GM23338 (cell line): ENCODE measurements at regions not wholly inside any gene's neighbourhood (a gene's known extent, or its start where the extent isn't known, plus 50 kb on each side); places are given as distances from the start of the nearest gene placed in this dataset.

Experiments used
- ATAC-seq: fragments of 200-7000 bp; cut with Tn5 transposase; 3 replicates; pipeline ENCODE4 v1.9.1; 2020
- DNase-seq: peaks from one replicate; pipeline ENCODE4 v3.0.0-alpha.2; 2015; ENCODE audit warnings: low spot score
- H2AFZ ChIP-seq: fragments of 200-600 bp; sonication (generic); 2 replicates; pipeline ENCODE4 v1.8.0; 2016; ENCODE audit warnings: antibody characterized with exemption, mild to moderate bottlenecking, moderate library complexity
- H3F3A ChIP-seq: fragments of 200-600 bp; sonication (generic); replicated peaks from 2 replicates; pipeline ENCODE4 v1.8.0; 2017; ENCODE audit warnings: antibody characterized with exemption, mixed run types, low read depth
- H3K27ac ChIP-seq: fragments of 200-600 bp; sonication (generic); 2 replicates; pipeline ENCODE4 v1.6.1; 2016; ENCODE audit warnings: low read depth
- H3K27me3 ChIP-seq: fragments of 200-600 bp; sonication (generic); 2 replicates; pipeline ENCODE4 v1.8.0; 2016; ENCODE audit warnings: mild to moderate bottlenecking, mixed run types, moderate library complexity; ENCODE audit not compliant: insufficient read depth
- H3K36me3 ChIP-seq: fragments of 200-600 bp; sonication (generic); 2 replicates; pipeline ENCODE4 v1.8.0; 2016; ENCODE audit warnings: mild to moderate bottlenecking; ENCODE audit not compliant: insufficient read depth
- H3K4me1 ChIP-seq: fragments of 200-600 bp; sonication (generic); 2 replicates; pipeline ENCODE4 v1.8.0; 2016; ENCODE audit warnings: mild to moderate bottlenecking, moderate library complexity; ENCODE audit not compliant: insufficient read depth
- H3K4me2 ChIP-seq: fragments of 200-600 bp; sonication (generic); 2 replicates; pipeline ENCODE4 v1.7.1; 2017; ENCODE audit warnings: mixed run types
- H3K4me3 ChIP-seq: fragments of 200-600 bp; sonication (generic); 2 replicates; pipeline ENCODE4 v1.6.1; 2016; ENCODE audit warnings: mixed run types
- H3K79me2 ChIP-seq: fragments of 200-600 bp; sonication (generic); replicated peaks from 2 replicates; pipeline ENCODE4 v1.8.0; 2017; ENCODE audit warnings: mild to moderate bottlenecking; ENCODE audit not compliant: insufficient read depth
- H3K9me2 ChIP-seq: fragments of 200-600 bp; sonication (generic); 2 replicates; pipeline ENCODE4 v1.8.0; 2017; ENCODE audit not compliant: insufficient read depth
- H4K20me1 ChIP-seq: fragments of 200-600 bp; sonication (generic); replicated peaks from 2 replicates; pipeline ENCODE4 v1.8.0; 2017; ENCODE audit warnings: mild to moderate bottlenecking; ENCODE audit not compliant: insufficient read depth
- H3K27ac Mint-ChIP-seq: 2 replicates; pipeline ENCODE4 v1.8.0; 2020; ENCODE audit warnings: inconsistent platforms, mild to moderate bottlenecking, moderate library complexity, mixed read lengths
- H3K27me3 Mint-ChIP-seq: 3 replicates; pipeline ENCODE4 v1.8.0; 2022; ENCODE audit warnings: low read depth, mild to moderate bottlenecking, moderate library complexity, mixed read lengths, inconsistent platforms; ENCODE audit not compliant: insufficient read depth, poor library complexity
- H3K36me3 Mint-ChIP-seq: 3 replicates; pipeline ENCODE4 v1.8.0; 2021; ENCODE audit warnings: low read depth, mild to moderate bottlenecking, inconsistent platforms, moderate library complexity, mixed read lengths
- H3K4me1 Mint-ChIP-seq: 3 replicates; pipeline ENCODE4 v1.8.0; 2020; ENCODE audit warnings: mild to moderate bottlenecking, inconsistent platforms, mixed read lengths
- H3K4me3 Mint-ChIP-seq: 3 replicates; pipeline ENCODE4 v1.8.0; 2021; ENCODE audit warnings: moderate library complexity, mild to moderate bottlenecking, inconsistent platforms, mixed read lengths
- H3K9me3 Mint-ChIP-seq: 3 replicates; pipeline ENCODE4 v1.8.0; 2020; ENCODE audit warnings: moderate library complexity, mild to moderate bottlenecking, inconsistent platforms, mixed read lengths
- CTCF ChIP-seq, 2 experiments: fragments of 200-600 bp in 1 of 2; sonication (generic) in 1 of 2; conservative IDR thresholded peaks; 2 replicates each; pipeline versions ENCODE4 v1.5.1 to v1.6.1; 2016 to 2017; ENCODE audit warnings: antibody characterized with exemption in 2 of 2, low read depth in 2 of 2, mild to moderate bottlenecking in 2 of 2, moderate library complexity in 1 of 2
- EZH2phosphoT487 ChIP-seq: fragments of 200-600 bp; sonication (generic); IDR thresholded peaks from one replicate; pipeline ENCODE4 v1.8.1; 2018; ENCODE audit warnings: antibody characterized with exemption; ENCODE audit not compliant: unreplicated experiment
- JUNB ChIP-seq: IDR thresholded peaks from one replicate; pipeline ENCODE4 v1.6.1; 2016; ENCODE audit warnings: antibody characterized with exemption; ENCODE audit not compliant: unreplicated experiment
- POLR2AphosphoS5 ChIP-seq: IDR thresholded peaks from 2 replicates; pipeline ENCODE4 v1.6.1; 2016; ENCODE audit warnings: antibody characterized with exemption, low read depth
- REST ChIP-seq: IDR thresholded peaks from one replicate; pipeline ENCODE4 v1.6.1; 2018; ENCODE audit warnings: antibody characterized with exemption; ENCODE audit not compliant: unreplicated experiment
- STAT1 ChIP-seq: IDR thresholded peaks from one replicate; pipeline ENCODE4 v1.6.1; 2016; ENCODE audit warnings: antibody characterized with exemption; ENCODE audit not compliant: unreplicated experiment
- ZNF114 ChIP-seq: fragments of 250-450 bp; sonication (Bioruptor Pico); IDR thresholded peaks from 2 replicates; pipeline ENCODE4 v1.5.0; 2020; ENCODE audit warnings: mild to moderate bottlenecking, moderate library complexity
- ZNF331 ChIP-seq: fragments of 250-450 bp; sonication (Bioruptor Pico); IDR thresholded peaks from 2 replicates; pipeline ENCODE4 v1.5.0; 2020; ENCODE audit warnings: low read depth, mild to moderate bottlenecking, moderate library complexity

DNA sequence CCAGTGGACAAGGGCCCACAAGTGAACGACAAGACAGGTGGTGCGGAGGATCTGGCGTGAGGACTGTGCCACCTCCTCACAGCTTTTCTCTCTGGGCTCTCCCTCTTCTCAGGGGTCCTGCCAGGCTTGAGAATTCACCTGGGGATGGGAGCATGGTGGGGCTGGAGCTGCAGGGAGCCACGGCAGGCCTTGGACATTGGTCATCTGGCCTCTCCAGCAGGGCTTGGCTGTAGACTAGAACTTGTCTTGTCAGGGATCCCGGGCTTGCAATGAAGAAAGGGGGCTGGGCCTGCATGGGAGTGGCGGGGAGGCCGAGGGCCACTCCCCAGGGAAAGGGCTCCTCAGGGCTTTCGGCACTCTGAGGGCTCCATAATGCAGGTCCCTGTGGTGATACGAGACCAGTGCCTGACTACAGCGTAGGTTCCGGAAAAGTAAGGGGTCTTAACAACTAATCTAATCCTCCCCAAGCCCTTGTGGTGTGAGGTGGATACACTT, 126.7 kb downstream of the MACROH2A1 start (continued):
- TF ChIP-seq JUNB, result no peak
- no peak for TF ChIP-seq ZNF331
- no peak for TF ChIP-seq STAT1
- no peak for TF ChIP-seq POLR2AphosphoS5
- TF ChIP-seq ZNF114 (CRISPR knock-in tag), result no peak
- TF ChIP-seq REST, result no peak
- no peak for TF ChIP-seq EZH2phosphoT487

DNA sequence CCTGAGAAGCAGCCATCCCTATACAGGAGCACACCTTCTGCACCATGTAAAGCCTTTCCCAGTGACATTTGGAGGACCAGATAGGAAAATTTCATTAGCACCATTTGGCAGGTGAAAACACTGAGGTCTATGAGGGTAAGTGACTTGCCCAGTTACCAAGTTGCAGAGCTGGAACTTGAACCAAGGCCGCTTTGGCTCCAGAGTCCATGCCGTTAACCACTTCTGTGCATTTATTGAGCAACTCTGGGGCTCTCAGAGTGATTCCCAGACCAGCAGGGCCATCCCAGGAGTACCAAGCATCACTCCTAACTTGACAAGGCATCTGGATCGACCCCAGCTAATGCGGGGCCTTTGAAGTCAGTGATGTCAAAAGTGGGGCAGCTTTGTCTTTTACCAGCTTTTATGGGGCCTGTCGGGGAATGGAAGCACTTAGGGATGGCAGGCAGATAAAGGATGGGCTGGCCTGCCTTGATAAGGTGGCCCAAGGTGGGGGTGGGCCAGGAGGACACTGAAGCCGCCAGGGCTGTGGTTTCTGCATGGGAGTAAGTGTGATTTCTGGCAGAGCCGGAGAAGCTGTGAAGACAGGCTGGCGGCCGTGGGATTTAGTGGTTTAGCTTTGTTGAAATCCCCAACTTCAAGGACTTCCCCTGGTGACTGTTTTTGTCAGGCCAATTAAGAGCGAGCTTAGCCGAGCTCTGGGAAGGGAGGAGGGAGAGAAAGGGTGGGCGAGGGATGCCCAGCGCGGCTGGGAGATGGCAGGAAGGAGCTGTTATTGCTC, 127.3 kb downstream of the MACROH2A1 start:
- Histone ChIP-seq H3F3A (no peaks in the 10 kb centered on the region), H3K27ac (no peak overlapping the region), H3K27me3 (no peaks in the 10 kb centered on the region), H3K36me3 (no peaks in the 10 kb centered on the region), H4K20me1 (no peaks in the 10 kb centered on the region), H3K9me2 (no peaks in the 10 kb centered on the region), H3K4me3 (no peak overlapping the region), H3K4me1 (no peaks in the 10 kb centered on the region), H2AFZ (0 out of 2 replicates have a peak overlapping the region, but pooled peaks have one; percentile 43), H3K79me2 (no peaks in the 10 kb centered on the region), H3K4me2 (no peak overlapping the region)
- H3K4me3 Mint-ChIP-seq, result no peak overlapping the region
- no peaks in the 10 kb centered on the region for H3K9me3 Mint-ChIP-seq
- H3K4me1 Mint-ChIP-seq, result 0 out of 3 replicates have a peak, but pooled peaks cover 3% of the 10 kb centered on the region
- DNase-seq (no peak), ATAC-seq (peak; percentile 54)
- H3K27ac Mint-ChIP-seq, result no peak overlapping the region
- H3K27me3 Mint-ChIP-seq, result peaks cover 2% of the 10 kb centered on the region
- TF ChIP-seq EZH2phosphoT487 (no peak), CTCF (conservative IDR thresholded peaks at IDR 0.05; ENCODE audit: low read depth in 2 of 2) (no peak), REST (no peak)
- no peaks in the 10 kb centered on the region for H3K36me3 Mint-ChIP-seq
